ENCODE measurements at regions not wholly inside any gene's neighbourhood (a gene's known extent, or its start where the extent isn't known, plus 50 kb on each side); places are given as distances from the start of the nearest gene placed in this dataset.

DNA sequence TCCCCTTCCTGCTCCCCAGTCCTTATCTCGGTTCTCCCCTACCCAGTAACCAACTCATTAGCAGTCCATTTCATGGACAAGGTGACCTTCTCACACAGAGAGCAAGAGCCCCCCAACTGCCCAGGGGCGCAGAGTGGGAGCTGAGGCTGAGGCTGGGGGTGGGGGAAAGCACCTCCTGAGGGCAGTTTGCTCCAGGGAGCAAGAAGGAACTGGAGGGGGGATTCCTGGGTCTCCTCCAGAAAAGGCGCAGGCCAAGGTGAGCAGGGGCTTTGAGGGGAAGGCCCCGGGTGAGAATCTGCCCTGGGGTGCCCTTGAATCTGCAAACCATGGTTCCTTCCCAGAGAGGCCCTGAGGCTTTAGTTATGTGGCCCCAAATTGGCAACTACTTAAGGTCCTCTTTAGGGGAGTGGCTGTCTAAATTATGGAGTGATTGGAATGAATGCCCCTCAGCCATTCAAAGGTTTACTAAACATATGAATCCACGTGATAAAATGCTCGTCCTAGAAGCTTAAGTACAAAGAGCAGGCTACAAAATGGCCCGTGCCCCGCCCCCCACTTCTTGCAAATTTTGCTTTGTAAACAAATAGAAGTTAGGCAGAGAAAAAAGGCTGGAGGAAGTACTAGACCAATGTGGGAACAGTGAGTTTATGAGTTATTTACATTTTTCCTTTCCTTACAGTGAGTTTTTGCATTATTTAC is 123.5 kb upstream of the HS6ST1 start:
- H4K20me1 ChIP-seq (ENCODE audit: insufficient read depth, low read length): no peaks in the 10 kb centered on the region
- H3K4me1 ChIP-seq (ENCODE audit: insufficient read depth, low read length): peaks cover 21% of the 10 kb centered on the region
- H3K4me2 ChIP-seq (ENCODE audit: low read depth, low read length): peak overlapping the region; percentile 54
- no peak overlapping the region for H2AFZ ChIP-seq (ENCODE audit: low read length)
- no peaks in the 10 kb centered on the region for H3K9me3 ChIP-seq (ENCODE audit: low read length)
- 32% methylated on average over 8 of the region's 8 CpGs for WGBS (ENCODE audit: low lambda C conversion rate)
- intact Hi-C loops (cut with micrococcal nuclease; ENCODE audit: unreplicated experiment): no loop called here
- ChIA-PET CTCF (ENCODE audit: low intra/inter-chr PET ratio, low total read pairs) (no interaction called here), POLR2A (no interaction called here)
- H3K79me2 ChIP-seq (ENCODE audit: insufficient read depth, low read length): no peaks in the 10 kb centered on the region
- DNase-seq (ENCODE audit: low spot score): peak; percentile 57
- no peak overlapping the region for H3K9ac ChIP-seq (ENCODE audit: insufficient read depth, low read depth, low read length)
- peak overlapping the region in 2 of 3 experiments; percentile 2 to 15; a peak in 3 of 6 replicates for H3K4me3 ChIP-seq (replicated peaks in 1 of 3; ENCODE audit: insufficient read depth in 1 of 3, low read depth in 2 of 3, low read length in 3 of 3)
- peaks cover 2 to 3% of the 10 kb centered on the region in 2 experiments; a peak in 2 of 5 replicates for H3K27me3 ChIP-seq (ENCODE audit: control insufficient read depth in 1 of 2, insufficient read depth in 2 of 2, low read length in 2 of 2)
- H3K27ac ChIP-seq (ENCODE audit: extremely low read length, insufficient read depth, low read length): no peak overlapping the region
- BruUV-seq (replicated peaks): no TSS peak
- ATAC-seq: peak; percentile 5; the same call in 2 of the 3 replicates
- in situ Hi-C loops (cut with HindIII; ENCODE audit: extremely low pct_ligation_motif_present, low pct_unique_long_range_greater_than_20kb): no loop called here
- FAIRE-seq: peak; percentile 71
- no peaks in the 10 kb centered on the region for H3K36me3 ChIP-seq (replicated peaks in 1 of 2; ENCODE audit: control insufficient read depth in 1 of 2, insufficient read depth in 2 of 2, low read length in 2 of 2)
- no peak for TF ChIP-seq ZNF510 (CRISPR knock-in tag; IDR thresholded peaks at IDR 0.05; ENCODE audit: low read depth)
- TF ChIP-seq MED8 (CRISPR knock-in tag; IDR thresholded peaks at IDR 0.05; ENCODE audit: insufficient replicate concordance): no peak
- TF ChIP-seq SMARCC2 (IDR thresholded peaks at IDR 0.05): no peak
- TF ChIP-seq, protein P1, sequence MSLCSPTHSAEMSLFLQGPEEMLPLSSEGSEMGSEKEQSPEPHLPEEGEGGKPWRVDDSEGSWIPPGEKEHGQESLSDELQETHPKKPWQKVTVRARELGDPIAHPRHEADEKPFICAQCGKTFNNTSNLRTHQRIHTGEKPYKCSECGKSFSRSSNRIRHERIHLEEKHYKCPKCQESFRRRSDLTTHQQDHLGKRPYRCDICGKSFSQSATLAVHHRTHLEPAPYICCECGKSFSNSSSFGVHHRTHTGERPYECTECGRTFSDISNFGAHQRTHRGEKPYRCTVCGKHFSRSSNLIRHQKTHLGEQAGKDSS (CRISPR knock-in tag; IDR thresholded peaks at IDR 0.05; ENCODE audit: borderline replicate concordance, low read depth): no peak
- TF ChIP-seq IRX3 (CRISPR knock-in tag; IDR thresholded peaks at IDR 0.05; ENCODE audit: borderline replicate concordance, low read depth): no peak
- TF ChIP-seq SAP130 (CRISPR knock-in tag; IDR thresholded peaks at IDR 0.05; ENCODE audit: low read depth): peak; percentile 25; the same call in 1 of the 2 replicates
- TF ChIP-seq ATF7-NPFF (CRISPR knock-in tag; IDR thresholded peaks at IDR 0.05; ENCODE audit: low read depth): no peak
- TF ChIP-seq ZNF101 (CRISPR knock-in tag; IDR thresholded peaks at IDR 0.05; ENCODE audit: borderline replicate concordance, low read depth): no peak
- TF ChIP-seq, protein P2, sequence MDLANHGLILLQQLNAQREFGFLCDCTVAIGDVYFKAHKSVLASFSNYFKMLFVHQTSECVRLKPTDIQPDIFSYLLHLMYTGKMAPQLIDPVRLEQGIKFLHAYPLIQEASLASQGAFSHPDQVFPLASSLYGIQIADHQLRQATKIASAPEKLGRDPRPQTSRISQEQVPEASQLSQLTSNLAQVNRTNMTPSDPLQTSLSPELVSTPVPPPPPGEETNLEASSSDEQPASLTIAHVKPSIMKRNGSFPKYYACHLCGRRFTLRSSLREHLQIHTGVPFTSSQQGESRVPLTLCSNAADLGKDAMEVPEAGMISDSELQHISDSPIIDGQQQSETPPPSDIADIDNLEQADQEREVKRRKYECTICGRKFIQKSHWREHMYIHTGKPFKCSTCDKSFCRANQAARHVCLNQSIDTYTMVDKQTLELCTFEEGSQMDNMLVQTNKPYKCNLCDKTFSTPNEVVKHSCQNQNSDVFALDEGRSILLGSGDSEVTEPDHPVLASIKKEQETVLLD (CRISPR knock-in tag; IDR thresholded peaks at IDR 0.05; ENCODE audit: low read depth): no peak
- TF ChIP-seq GPBP1L1 (CRISPR knock-in tag; IDR thresholded peaks at IDR 0.05): no peak
- TF ChIP-seq NCOR1 (IDR thresholded peaks at IDR 0.05; ENCODE audit: borderline replicate concordance, low read length): peak; percentile 48; the same call in 1 of the 2 replicates
- no peak for TF ChIP-seq DR1 (CRISPR knock-in tag; IDR thresholded peaks at IDR 0.05)
- TF ChIP-seq, protein P3, sequence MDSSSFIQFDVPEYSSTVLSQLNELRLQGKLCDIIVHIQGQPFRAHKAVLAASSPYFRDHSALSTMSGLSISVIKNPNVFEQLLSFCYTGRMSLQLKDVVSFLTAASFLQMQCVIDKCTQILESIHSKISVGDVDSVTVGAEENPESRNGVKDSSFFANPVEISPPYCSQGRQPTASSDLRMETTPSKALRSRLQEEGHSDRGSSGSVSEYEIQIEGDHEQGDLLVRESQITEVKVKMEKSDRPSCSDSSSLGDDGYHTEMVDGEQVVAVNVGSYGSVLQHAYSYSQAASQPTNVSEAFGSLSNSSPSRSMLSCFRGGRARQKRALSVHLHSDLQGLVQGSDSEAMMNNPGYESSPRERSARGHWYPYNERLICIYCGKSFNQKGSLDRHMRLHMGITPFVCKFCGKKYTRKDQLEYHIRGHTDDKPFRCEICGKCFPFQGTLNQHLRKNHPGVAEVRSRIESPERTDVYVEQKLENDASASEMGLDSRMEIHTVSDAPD (CRISPR knock-in tag; IDR thresholded peaks at IDR 0.05): no peak
